ENCODE measurements at regions not wholly inside any gene's neighbourhood (a gene's known extent, or its start where the extent isn't known, plus 50 kb on each side); places are given as distances from the start of the nearest gene placed in this dataset.

DNA sequence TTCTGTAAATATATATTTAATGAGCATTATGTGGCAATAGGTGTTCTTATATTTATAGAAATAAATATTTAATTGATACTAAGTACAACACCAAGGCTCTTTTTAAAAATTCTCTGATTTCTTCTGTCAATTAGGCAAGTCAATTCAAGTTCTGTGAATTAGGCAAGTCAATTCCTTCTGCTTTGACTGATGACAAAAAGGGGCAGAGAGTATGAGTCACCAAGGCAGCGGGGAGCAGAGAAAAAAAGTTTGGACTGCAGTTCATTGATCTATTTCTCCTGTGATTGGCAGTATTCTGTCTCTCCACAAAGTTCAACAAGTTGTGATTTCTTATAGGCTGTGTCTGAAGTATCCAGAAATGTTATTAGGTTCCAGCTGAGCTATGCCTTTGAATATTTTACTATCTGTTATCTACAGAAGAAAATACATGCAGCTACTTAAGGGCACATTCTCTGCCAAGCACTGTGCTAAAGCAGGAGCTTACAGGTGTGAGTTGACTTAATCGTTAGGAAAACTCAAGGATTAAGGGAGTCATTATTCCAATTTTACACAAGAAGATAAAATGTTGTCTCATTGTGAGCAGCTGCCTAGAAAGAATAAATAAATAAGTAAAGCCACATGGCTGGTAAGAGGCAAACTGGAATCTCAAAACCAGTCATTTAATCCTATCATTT is 206.4 kb upstream of the ALG10B start:
- TF ChIP-seq CTCF (IDR thresholded peaks at IDR 0.05) (no peak), ZFX (IDR thresholded peaks at IDR 0.05; ENCODE audit: borderline replicate concordance) (no peak)

All from 22Rv1 (cell line).